Activated naive CD8-positive, alpha-beta T cell treated with anti-CD3 and anti-CD28 coated beads, Interleukin-2, amount 10 ng/mL, durations not matched to agents 7 days and 5 days (primary cell): ENCODE measurements at regions not wholly inside any gene's neighbourhood (a gene's known extent, or its start where the extent isn't known, plus 50 kb on each side); places are given as distances from the start of the nearest gene placed in this dataset.

Experiments used
- ATAC-seq: fragments of 150-1000 bp; cut with Tn5 transposase; one replicate; pipeline ENCODE4 v1.10.0; 2021; ENCODE audit warnings: low read depth, moderate library complexity
- POLR2A ChIA-PET: fragments of 350-600 bp; sonication (Branson Sonifier 250); formaldehyde crosslinking; loops from one replicate; lab custom pipeline; 2021; ENCODE audit warnings: antibody characterized with exemption; lab: Charles Lee
- DNase-seq: peaks from one replicate; pipeline ENCODE4 v3.0.0; 2021
- H3K27ac Mint-ChIP-seq: one replicate; pipeline ENCODE4 v1.8.0; 2022; ENCODE audit warnings: mild to moderate bottlenecking, mixed read lengths
- H3K27me3 Mint-ChIP-seq: one replicate; pipeline ENCODE4 v1.8.0; 2022; ENCODE audit warnings: mild to moderate bottlenecking, moderate library complexity, mixed read lengths
- H3K36me3 Mint-ChIP-seq: one replicate; pipeline ENCODE4 v1.8.0; 2021; ENCODE audit warnings: mild to moderate bottlenecking, mixed read lengths
- H3K4me1 Mint-ChIP-seq: one replicate; pipeline ENCODE4 v1.8.0; 2021; ENCODE audit warnings: mixed read lengths
- H3K4me3 Mint-ChIP-seq: one replicate; pipeline ENCODE4 v1.8.0; 2022; ENCODE audit warnings: mild to moderate bottlenecking, moderate library complexity, mixed read lengths
- H3K9me3 Mint-ChIP-seq: one replicate; pipeline ENCODE4 v1.8.0; 2021; ENCODE audit warnings: mixed read lengths

GRCh38 chr15:91535856-91536500 lies 317.5 kb upstream of the SLCO3A1 start:
- Mint-ChIP-seq H3K4me1 (no peaks in the 10 kb centered on the region), H3K27ac (no peak overlapping the region), H3K9me3 (peaks cover 3% of the 10 kb centered on the region), H3K4me3 (no peak overlapping the region), H3K27me3 (peaks cover 4% of the 10 kb centered on the region), H3K36me3 (peaks cover 2% of the 10 kb centered on the region)
- no peak for DNase-seq
- POLR2A ChIA-PET, result no interaction called here
- no peak for ATAC-seq

GRCh38 chr15:91537856-91538255 lies 315.7 kb upstream of the SLCO3A1 start:
- ATAC-seq (no peak), DNase-seq (no peak)
- H3K9me3 Mint-ChIP-seq, result peaks cover 3% of the 10 kb centered on the region
- H3K36me3 Mint-ChIP-seq, result peaks cover 2% of the 10 kb centered on the region
- no peak overlapping the region for H3K27ac Mint-ChIP-seq
- H3K4me3 Mint-ChIP-seq, result no peak overlapping the region
- POLR2A ChIA-PET, result no interaction called here
- H3K4me1 Mint-ChIP-seq, result no peaks in the 10 kb centered on the region
- H3K27me3 Mint-ChIP-seq, result peaks cover 7% of the 10 kb centered on the region

GRCh38 chr15:91538782-91539181 lies 314.7 kb upstream of the SLCO3A1 start:
- H3K27ac Mint-ChIP-seq, result no peak overlapping the region
- peaks cover 9% of the 10 kb centered on the region for H3K27me3 Mint-ChIP-seq
- H3K4me1 Mint-ChIP-seq, result no peaks in the 10 kb centered on the region
- POLR2A ChIA-PET, result no interaction called here
- no peak for ATAC-seq
- peaks cover 4% of the 10 kb centered on the region for H3K9me3 Mint-ChIP-seq
- no peak for DNase-seq
- peaks cover 2% of the 10 kb centered on the region for H3K36me3 Mint-ChIP-seq
- H3K4me3 Mint-ChIP-seq, result no peak overlapping the region

- no peaks in the 10 kb centered on the region for H3K4me1 Mint-ChIP-seq
- no peak overlapping the region for H3K27ac Mint-ChIP-seq
- H3K4me3 Mint-ChIP-seq, result no peak overlapping the region
- DNase-seq (no peak), ATAC-seq (no peak)
- peaks cover 2% of the 10 kb centered on the region for H3K36me3 Mint-ChIP-seq
- H3K9me3 Mint-ChIP-seq, result peaks cover 4% of the 10 kb centered on the region
- POLR2A ChIA-PET, result no interaction called here
- H3K27me3 Mint-ChIP-seq, result peaks cover 11% of the 10 kb centered on the region
These were observed 312.2 kb upstream of the SLCO3A1 start for GRCh38 chr15:91541286-91541685.

- H3K27ac Mint-ChIP-seq, result no peak overlapping the region
- H3K4me1 Mint-ChIP-seq, result no peaks in the 10 kb centered on the region
- no peak for DNase-seq
- H3K27me3 Mint-ChIP-seq, result peaks cover 11% of the 10 kb centered on the region
- H3K36me3 Mint-ChIP-seq, result peaks cover 2% of the 10 kb centered on the region
- H3K4me3 Mint-ChIP-seq, result no peak overlapping the region
- ATAC-seq, result no peak
- POLR2A ChIA-PET, result no interaction called here
- H3K9me3 Mint-ChIP-seq, result peaks cover 5% of the 10 kb centered on the region
These were observed 311.3 kb upstream of the SLCO3A1 start for GRCh38 chr15:91542226-91542625.

- H3K27ac Mint-ChIP-seq, result no peak overlapping the region
- H3K4me1 Mint-ChIP-seq, result no peaks in the 10 kb centered on the region
- H3K9me3 Mint-ChIP-seq, result peaks cover 2% of the 10 kb centered on the region
- no peak overlapping the region for H3K4me3 Mint-ChIP-seq
- DNase-seq, result no peak
- no peak for ATAC-seq
- H3K36me3 Mint-ChIP-seq, result no peaks in the 10 kb centered on the region
- POLR2A ChIA-PET, result no interaction called here
- H3K27me3 Mint-ChIP-seq, result peaks cover 4% of the 10 kb centered on the region
These were observed 306.2 kb upstream of the SLCO3A1 start for GRCh38 chr15:91547356-91547755.

- H3K27me3 Mint-ChIP-seq, result peaks cover 2% of the 10 kb centered on the region
- H3K27ac Mint-ChIP-seq, result no peak overlapping the region
- ATAC-seq, result no peak
- H3K4me1 Mint-ChIP-seq, result no peaks in the 10 kb centered on the region
- no peaks in the 10 kb centered on the region for H3K36me3 Mint-ChIP-seq
- POLR2A ChIA-PET, result no interaction called here
- no peak overlapping the region for H3K4me3 Mint-ChIP-seq
- no peak for DNase-seq
- peaks cover 1% of the 10 kb centered on the region for H3K9me3 Mint-ChIP-seq
These were observed 305.0 kb upstream of the SLCO3A1 start for GRCh38 chr15:91548549-91548948.

GRCh38 chr15:91549581-91549980 lies 303.9 kb upstream of the SLCO3A1 start:
- no peaks in the 10 kb centered on the region for H3K4me1 Mint-ChIP-seq
- ATAC-seq (no peak), DNase-seq (no peak)
- H3K4me3 Mint-ChIP-seq, result no peak overlapping the region
- H3K36me3 Mint-ChIP-seq, result no peaks in the 10 kb centered on the region
- no peak overlapping the region for H3K27ac Mint-ChIP-seq
- H3K9me3 Mint-ChIP-seq, result peaks cover 1% of the 10 kb centered on the region
- POLR2A ChIA-PET, result no interaction called here
- H3K27me3 Mint-ChIP-seq, result peaks cover 2% of the 10 kb centered on the region

- H3K36me3 Mint-ChIP-seq, result no peaks in the 10 kb centered on the region
- ATAC-seq (no peak), DNase-seq (no peak)
- H3K27ac Mint-ChIP-seq, result no peak overlapping the region
- no peak overlapping the region for H3K4me3 Mint-ChIP-seq
- POLR2A ChIA-PET, result no interaction called here
- H3K9me3 Mint-ChIP-seq, result peaks cover 1% of the 10 kb centered on the region
- no peaks in the 10 kb centered on the region for H3K27me3 Mint-ChIP-seq
- no peaks in the 10 kb centered on the region for H3K4me1 Mint-ChIP-seq
These were observed 301.0 kb upstream of the SLCO3A1 start for GRCh38 chr15:91552555-91552954.

- POLR2A ChIA-PET, result no interaction called here
- H3K4me1 Mint-ChIP-seq, result no peaks in the 10 kb centered on the region
- no peaks in the 10 kb centered on the region for H3K27me3 Mint-ChIP-seq
- no peak for DNase-seq
- no peak for ATAC-seq
- no peaks in the 10 kb centered on the region for H3K36me3 Mint-ChIP-seq
- peaks cover 1% of the 10 kb centered on the region for H3K9me3 Mint-ChIP-seq
- no peak overlapping the region for H3K4me3 Mint-ChIP-seq
- no peak overlapping the region for H3K27ac Mint-ChIP-seq
These were observed 300.2 kb upstream of the SLCO3A1 start for GRCh38 chr15:91553196-91553854.

- no peak for DNase-seq
- Mint-ChIP-seq H3K36me3 (no peaks in the 10 kb centered on the region), H3K27ac (no peak overlapping the region), H3K4me3 (no peak overlapping the region), H3K27me3 (peaks cover 3% of the 10 kb centered on the region), H3K4me1 (no peaks in the 10 kb centered on the region), H3K9me3 (peaks cover 1% of the 10 kb centered on the region)
- POLR2A ChIA-PET, result no interaction called here
- no peak for ATAC-seq
These were observed 298.2 kb upstream of the SLCO3A1 start for GRCh38 chr15:91555312-91555711.

GRCh38 chr15:91556926-91557325 lies 296.6 kb upstream of the SLCO3A1 start:
- POLR2A ChIA-PET, result no interaction called here
- H3K27me3 Mint-ChIP-seq, result peaks cover 3% of the 10 kb centered on the region
- H3K36me3 Mint-ChIP-seq, result no peaks in the 10 kb centered on the region
- no peak for ATAC-seq
- no peak overlapping the region for H3K27ac Mint-ChIP-seq
- peaks cover 1% of the 10 kb centered on the region for H3K9me3 Mint-ChIP-seq
- H3K4me3 Mint-ChIP-seq, result no peak overlapping the region
- DNase-seq, result no peak
- no peaks in the 10 kb centered on the region for H3K4me1 Mint-ChIP-seq

GRCh38 chr15:91559066-91559465 lies 294.4 kb upstream of the SLCO3A1 start:
- DNase-seq (no peak), ATAC-seq (no peak)
- H3K9me3 Mint-ChIP-seq, result peaks cover 1% of the 10 kb centered on the region
- H3K27ac Mint-ChIP-seq, result peak overlapping the region; percentile 19
- POLR2A ChIA-PET, result no interaction called here
- H3K27me3 Mint-ChIP-seq, result peaks cover 17% of the 10 kb centered on the region
- no peak overlapping the region for H3K4me3 Mint-ChIP-seq
- no peaks in the 10 kb centered on the region for H3K4me1 Mint-ChIP-seq
- H3K36me3 Mint-ChIP-seq, result no peaks in the 10 kb centered on the region

- POLR2A ChIA-PET, result no interaction called here
- no peak for ATAC-seq
- H3K27ac Mint-ChIP-seq, result no peak overlapping the region
These were observed 292.0 kb upstream of the SLCO3A1 start for GRCh38 chr15:91561371-91562100.

More at GRCh38 chr15:91561371-91562100, 292.0 kb upstream of the SLCO3A1 start:
- H3K4me3 Mint-ChIP-seq, result no peak overlapping the region
- H3K27me3 Mint-ChIP-seq, result peaks cover 38% of the 10 kb centered on the region
- DNase-seq, result no peak
- no peaks in the 10 kb centered on the region for H3K36me3 Mint-ChIP-seq
- H3K4me1 Mint-ChIP-seq, result no peaks in the 10 kb centered on the region
- no peaks in the 10 kb centered on the region for H3K9me3 Mint-ChIP-seq
